Loucy (cell line): ENCODE measurements at regions not wholly inside any gene's neighbourhood (a gene's known extent, or its start where the extent isn't known, plus 50 kb on each side); places are given as distances from the start of the nearest gene placed in this dataset.

ENCODE experiments used
- H2AFZ ChIP-seq: fragments of 200-600 bp; sonication (generic); 2 replicates; pipeline ENCODE4 v1.6.0; 2016; ENCODE audit warnings: antibody characterized with exemption, mild to moderate bottlenecking, low read length, moderate library complexity
- H3F3A ChIP-seq: fragments of 200-600 bp; 2 replicates; pipeline ENCODE4 v1.6.0; 2016; ENCODE audit warnings: antibody characterized with exemption, low read depth, mild to moderate bottlenecking
- H3K27me3 ChIP-seq: fragments of 200-600 bp; sonication (generic); 2 replicates; pipeline ENCODE4 v1.6.1; 2014; ENCODE audit warnings: low read length, mild to moderate bottlenecking; ENCODE audit not compliant: insufficient read depth, poor library complexity, severe bottlenecking
- H3K36me3 ChIP-seq: fragments of 200-600 bp; sonication (generic); 2 replicates; pipeline ENCODE4 v1.6.1; 2016; ENCODE audit warnings: low read length; ENCODE audit not compliant: insufficient read depth
- H3K4me1 ChIP-seq: fragments of 200-600 bp; sonication (generic); 2 replicates; pipeline ENCODE4 v1.5.1; 2014; ENCODE audit warnings: low read length, mild to moderate bottlenecking; ENCODE audit not compliant: insufficient read depth, poor library complexity, severe bottlenecking
- H3K4me2 ChIP-seq: fragments of 200-600 bp; sonication (generic); 2 replicates; pipeline ENCODE4 v1.6.0; 2014; ENCODE audit warnings: antibody characterized with exemption, low read length, low read depth, mild to moderate bottlenecking; ENCODE audit not compliant: poor library complexity, severe bottlenecking
- H3K4me3 ChIP-seq: fragments of 200-600 bp; sonication (generic); 2 replicates; pipeline ENCODE4 v1.5.1; 2014; ENCODE audit warnings: low read length, mild to moderate bottlenecking, mixed read lengths; ENCODE audit not compliant: poor library complexity, severe bottlenecking
- H3K79me2 ChIP-seq: fragments of 200-600 bp; sonication (generic); 2 replicates; pipeline ENCODE4 v1.6.1; 2014; ENCODE audit warnings: low read length; ENCODE audit not compliant: insufficient read depth
- H3K9ac ChIP-seq: fragments of 200-600 bp; sonication (generic); 2 replicates; pipeline ENCODE4 v1.6.0; 2014; ENCODE audit warnings: mild to moderate bottlenecking, low read depth, low read length, moderate library complexity; ENCODE audit not compliant: poor library complexity, severe bottlenecking
- H3K9me2 ChIP-seq: fragments of 200-600 bp; sonication (generic); replicated peaks from 2 replicates; pipeline ENCODE4 v1.6.1; 2016; ENCODE audit warnings: low read depth, low read length, mixed read lengths
- H3K9me3 ChIP-seq: fragments of 200-600 bp; sonication (generic); 2 replicates; pipeline ENCODE4 v1.6.1; 2014; ENCODE audit warnings: mild to moderate bottlenecking, antibody characterized with exemption, low read length, low read depth; ENCODE audit not compliant: insufficient read depth
- H4K20me1 ChIP-seq: fragments of 200-600 bp; sonication (generic); 2 replicates; pipeline ENCODE4 v1.6.0; 2014; ENCODE audit warnings: antibody characterized with exemption, low read length, mild to moderate bottlenecking; ENCODE audit not compliant: insufficient read depth, poor library complexity, severe bottlenecking
- CTCF ChIP-seq: fragments of 200-600 bp; sonication (generic); conservative IDR thresholded peaks from 2 replicates; pipeline ENCODE4 v1.5.1; 2014; ENCODE audit warnings: mild to moderate bottlenecking, antibody characterized with exemption, low read length
- EZH2phosphoT487 ChIP-seq: fragments of 200-600 bp; IDR thresholded peaks from 2 replicates; pipeline ENCODE4 v1.6.1; 2018; ENCODE audit warnings: antibody characterized with exemption, mild to moderate bottlenecking, moderate library complexity, borderline replicate concordance

- Histone ChIP-seq H3K79me2 (no peaks in the 10 kb centered on the region), H3K4me1 (no peaks in the 10 kb centered on the region), H3K4me3 (no peak overlapping the region), H3K9me3 (no peaks in the 10 kb centered on the region), H3K27me3 (no peaks in the 10 kb centered on the region), H3K9me2 (no peaks in the 10 kb centered on the region), H2AFZ (no peak overlapping the region), H4K20me1 (no peaks in the 10 kb centered on the region), H3K9ac (no peak overlapping the region), H3F3A (no peaks in the 10 kb centered on the region), H3K4me2 (no peak overlapping the region), H3K36me3 (no peaks in the 10 kb centered on the region)
- TF ChIP-seq CTCF (no peak), EZH2phosphoT487 (no peak)
These were observed 1305.2 kb downstream of the SI start for GRCh38 chr3:163773136-163773535.

- H3K4me1 ChIP-seq: no peaks in the 10 kb centered on the region
- H3K9me2 ChIP-seq: no peaks in the 10 kb centered on the region
- H3K36me3 ChIP-seq: no peaks in the 10 kb centered on the region
- H3K9me3 ChIP-seq: no peaks in the 10 kb centered on the region
- no peak overlapping the region for H3K4me2 ChIP-seq
- no peaks in the 10 kb centered on the region for H3K79me2 ChIP-seq
- TF ChIP-seq CTCF (no peak), EZH2phosphoT487 (no peak)
- H3K4me3 ChIP-seq: no peak overlapping the region
- no peaks in the 10 kb centered on the region for H3F3A ChIP-seq
- H3K27me3 ChIP-seq: no peaks in the 10 kb centered on the region
- H3K9ac ChIP-seq: no peak overlapping the region
- no peak overlapping the region for H2AFZ ChIP-seq
- H4K20me1 ChIP-seq: no peaks in the 10 kb centered on the region
These were observed 1310.2 kb downstream of the SI start for GRCh38 chr3:163768048-163768447.

- Histone ChIP-seq H2AFZ (no peak overlapping the region), H3K79me2 (no peaks in the 10 kb centered on the region), H3K27me3 (no peaks in the 10 kb centered on the region), H3K36me3 (no peaks in the 10 kb centered on the region), H3K9me2 (no peaks in the 10 kb centered on the region), H3K9me3 (no peaks in the 10 kb centered on the region), H4K20me1 (no peaks in the 10 kb centered on the region), H3K9ac (no peak overlapping the region), H3F3A (no peaks in the 10 kb centered on the region), H3K4me2 (no peak overlapping the region), H3K4me3 (no peak overlapping the region), H3K4me1 (no peaks in the 10 kb centered on the region)
- TF ChIP-seq EZH2phosphoT487 (no peak), CTCF (no peak)
These were observed 1312.2 kb downstream of the SI start for GRCh38 chr3:163766112-163766511.
